C4-2B (cell line): ENCODE measurements at regions not wholly inside any gene's neighbourhood (a gene's known extent, or its start where the extent isn't known, plus 50 kb on each side); places are given as distances from the start of the nearest gene placed in this dataset.

Experiments used
- H3K27ac ChIP-seq: fragments of 450-650 bp; 2 replicates; pipeline ENCODE4 v1.5.1; 2017
- CTCF ChIP-seq: fragments of 450-650 bp; conservative IDR thresholded peaks from 2 replicates; pipeline ENCODE4 v1.5.1; 2017; ENCODE audit warnings: mild to moderate bottlenecking
- ZFX ChIP-seq: fragments of 450-650 bp; IDR thresholded peaks from 2 replicates; pipeline ENCODE4 v1.6.1; 2017

- no peak overlapping the region for H3K27ac ChIP-seq
- TF ChIP-seq CTCF: no peak
- no peak for TF ChIP-seq ZFX
Observed at GRCh38 chr5:135242021-135242865, 156.8 kb downstream of the MACROH2A1 start.

GRCh38 chr5:135241536-135241935 lies 157.5 kb downstream of the MACROH2A1 start:
- no peak for TF ChIP-seq ZFX
- TF ChIP-seq CTCF: no peak
- H3K27ac ChIP-seq: no peak overlapping the region

- H3K27ac ChIP-seq: no peak overlapping the region
- TF ChIP-seq ZFX (no peak), CTCF (no peak)
Observed at GRCh38 chr5:135240781-135241360, 158.2 kb downstream of the MACROH2A1 start.

GRCh38 chr5:135240283-135240633 lies 158.8 kb downstream of the MACROH2A1 start:
- no peak overlapping the region for H3K27ac ChIP-seq
- TF ChIP-seq ZFX (no peak), CTCF (no peak)

GRCh38 chr5:135239453-135240282 lies 159.4 kb downstream of the MACROH2A1 start:
- no peak overlapping the region for H3K27ac ChIP-seq
- no peak for TF ChIP-seq ZFX
- no peak for TF ChIP-seq CTCF

GRCh38 chr5:135238622-135239452 lies 160.2 kb downstream of the MACROH2A1 start:
- no peak overlapping the region for H3K27ac ChIP-seq
- TF ChIP-seq ZFX (no peak), CTCF (no peak)
